HG02970 (cell line): ENCODE measurements at regions not wholly inside any gene's neighbourhood (a gene's known extent, or its start where the extent isn't known, plus 50 kb on each side); places are given as distances from the start of the nearest gene placed in this dataset.
"Not testable (repeated sequence)": the region's sequence is repeated elsewhere in the genome, so short reads cannot be mapped to it uniquely, and the experiment has no call there.

Experiments used
- ATAC-seq: cut with Tn5 transposase; IDR thresholded peaks from one replicate; pipeline ENCODE4 v1.9.1; 2021; ENCODE audit warnings: mild to moderate bottlenecking, moderate library complexity, moderate number of reproducible peaks; ENCODE audit not compliant: unreplicated experiment, low FRiP score

GRCh38 chr4:158053801-158054200 lies 119.0 kb downstream of the GASK1B start:
- no peak for ATAC-seq

GRCh38 chr4:158053086-158053485 lies 119.7 kb downstream of the GASK1B start:
- ATAC-seq: no peak

- no peak for ATAC-seq
Measured at GRCh38 chr4:158051401-158052235, 121.2 kb downstream of the GASK1B start.

GRCh38 chr4:158050942-158051341 lies 121.9 kb downstream of the GASK1B start:
- no peak for ATAC-seq

GRCh38 chr4:158046345-158046744 lies 126.5 kb downstream of the GASK1B start:
- ATAC-seq: no peak

- ATAC-seq: no peak
Measured at GRCh38 chr4:158043971-158044618, 128.7 kb downstream of the GASK1B start.

- ATAC-seq: no peak
Measured at GRCh38 chr4:158042591-158043030, 130.2 kb downstream of the GASK1B start.

GRCh38 chr4:158038718-158039117 lies 134.1 kb downstream of the GASK1B start:
- no peak for ATAC-seq

- ATAC-seq: no peak
Measured at GRCh38 chr4:158036998-158037397, 135.8 kb downstream of the GASK1B start.

- ATAC-seq: no peak
Measured at GRCh38 chr4:158035662-158036195, 137.1 kb downstream of the GASK1B start.

GRCh38 chr4:158033416-158034120 lies 139.3 kb downstream of the GASK1B start:
- ATAC-seq: no peak

GRCh38 chr4:158032733-158033415 lies 140.0 kb downstream of the GASK1B start:
- ATAC-seq: no peak

GRCh38 chr4:158028381-158028780 lies 144.4 kb downstream of the GASK1B start:
- ATAC-seq: not testable (repeated sequence)

GRCh38 chr4:158025131-158025530 lies 147.7 kb downstream of the GASK1B start:
- no peak for ATAC-seq

GRCh38 chr4:158020734-158021346 lies 152.0 kb downstream of the GASK1B start:
- no peak for ATAC-seq

- no peak for ATAC-seq
Measured at GRCh38 chr4:158020176-158020575, 152.6 kb downstream of the GASK1B start.

- no peak for ATAC-seq
Measured at GRCh38 chr4:158018831-158019230, 154.0 kb downstream of the GASK1B start.

- no peak for ATAC-seq
Measured at GRCh38 chr4:158018221-158018830, 154.5 kb downstream of the GASK1B start.

- ATAC-seq: no peak
Measured at GRCh38 chr4:158016511-158016910, 156.3 kb downstream of the GASK1B start.

GRCh38 chr4:158015241-158015640 lies 157.6 kb downstream of the GASK1B start:
- ATAC-seq: no peak
